Right hindlimb (tissue), 1 donor: ENCODE measurements at regions not wholly inside any gene's neighbourhood (a gene's known extent, or its start where the extent isn't known, plus 50 kb on each side); places are given as distances from the start of the nearest gene placed in this dataset.
"Not testable (repeated sequence)": the region's sequence is repeated elsewhere in the genome, so short reads cannot be mapped to it uniquely, and the experiment has no call there.

Experiments
- DNase-seq: peaks from one replicate; pipeline ENCODE4 v3.0.0-alpha.2; 2018

DNA sequence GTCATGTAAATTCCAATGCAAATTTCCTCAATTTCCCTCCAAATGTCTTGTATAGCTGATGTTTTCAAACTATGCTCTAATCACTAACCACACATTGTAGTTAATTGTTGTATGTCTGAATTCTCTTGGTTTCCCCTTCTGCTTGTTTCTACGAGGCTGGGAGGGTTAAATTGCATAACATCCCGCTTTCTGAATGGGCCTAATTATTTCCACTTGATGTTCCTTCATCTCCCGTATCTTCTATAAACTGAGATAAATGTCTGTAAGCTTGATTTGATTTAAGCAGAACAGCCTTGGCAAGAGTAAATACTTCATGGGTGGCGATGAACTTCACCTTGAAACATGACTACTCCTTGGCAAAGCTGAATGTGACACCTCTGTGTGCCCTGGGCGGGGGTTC, 72.2 kb downstream of the SERINC2 start:
- DNase-seq, result no peak

DNA sequence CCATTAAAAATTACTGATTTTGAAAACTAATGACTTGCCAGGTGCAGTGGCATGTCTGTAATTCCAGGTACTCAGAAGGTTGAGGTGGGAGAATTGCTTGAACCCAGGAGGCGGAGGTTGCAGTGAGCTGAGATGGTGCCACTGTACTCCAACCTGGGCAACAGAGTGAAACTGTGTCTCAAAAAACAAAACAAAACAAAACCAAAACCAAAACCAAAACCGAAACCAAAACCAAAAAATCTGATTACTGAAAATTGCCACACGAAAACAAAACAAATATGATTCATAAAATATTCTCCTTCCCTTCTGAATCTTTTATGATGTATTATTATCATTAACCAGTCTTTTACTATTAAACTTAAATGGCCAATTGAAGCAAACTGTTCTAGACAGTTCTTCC, 74.1 kb downstream of the SERINC2 start:
- no peak for DNase-seq

DNA sequence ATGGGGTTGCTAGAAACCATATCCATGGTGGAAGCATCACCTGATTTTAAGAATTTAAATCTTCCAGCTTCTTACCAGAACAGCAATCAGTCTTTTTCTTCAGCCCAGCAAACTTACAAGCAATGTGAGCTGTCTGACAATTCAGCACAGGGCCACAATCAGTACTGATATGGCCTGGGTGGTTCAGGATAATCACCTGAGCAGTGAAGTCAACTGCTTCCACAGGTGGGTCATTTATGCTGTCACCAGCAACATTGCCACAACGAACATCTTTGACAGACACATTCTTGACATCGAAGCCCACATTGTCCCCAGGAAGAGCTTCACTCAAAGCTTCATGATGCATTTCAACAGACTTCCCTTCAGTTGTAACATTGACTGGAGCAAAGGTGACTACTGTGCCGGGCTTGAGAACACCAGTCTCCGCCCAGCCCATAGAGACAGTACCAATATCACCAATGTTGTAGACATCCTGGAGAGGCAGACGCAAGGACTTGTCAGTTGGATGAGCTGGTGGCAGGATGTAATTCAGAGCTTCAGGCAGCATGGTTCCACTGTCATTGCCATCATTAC, 74.8 kb downstream of the SERINC2 start:
- DNase-seq, result no peak

DNA sequence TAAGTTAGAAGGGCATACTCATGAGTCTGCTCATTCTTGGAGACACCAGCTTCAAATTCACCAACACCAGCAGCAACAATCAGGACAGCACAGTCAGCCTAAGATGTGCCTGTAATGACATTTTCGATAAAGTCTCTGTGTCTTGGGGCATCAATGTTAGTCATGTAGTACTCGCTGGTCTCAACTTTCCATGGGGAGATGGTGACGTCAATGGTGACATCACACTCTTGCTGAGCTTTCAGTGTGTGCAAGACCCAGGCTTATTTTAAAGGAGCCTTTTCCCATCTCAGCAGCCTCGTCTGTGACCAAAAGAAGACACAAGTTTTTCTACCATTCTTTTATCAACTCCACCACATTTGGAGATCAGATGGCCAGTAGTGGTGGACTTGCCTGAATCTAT, 75.5 kb downstream of the SERINC2 start:
- DNase-seq, result no peak

DNA sequence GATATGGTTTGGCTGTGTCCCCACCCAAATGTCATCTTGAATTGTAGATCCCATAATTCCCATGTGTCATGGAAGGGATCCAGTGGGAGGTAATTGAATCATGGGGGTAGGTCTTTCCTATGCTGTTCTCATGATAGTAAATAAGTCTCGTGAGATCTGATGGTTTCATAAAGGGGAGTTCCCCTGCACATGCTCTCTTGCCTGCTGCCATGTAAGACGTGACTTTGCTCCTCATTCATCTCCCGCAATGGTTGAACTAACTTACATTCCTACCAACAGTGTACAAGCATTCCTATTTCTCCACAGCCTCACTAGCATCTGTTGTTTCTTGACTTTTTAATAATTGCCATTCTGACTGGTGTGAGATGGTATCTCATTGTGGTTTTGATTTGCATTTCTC, 76.6 kb downstream of the SERINC2 start:
- not testable (repeated sequence) for DNase-seq

DNA sequence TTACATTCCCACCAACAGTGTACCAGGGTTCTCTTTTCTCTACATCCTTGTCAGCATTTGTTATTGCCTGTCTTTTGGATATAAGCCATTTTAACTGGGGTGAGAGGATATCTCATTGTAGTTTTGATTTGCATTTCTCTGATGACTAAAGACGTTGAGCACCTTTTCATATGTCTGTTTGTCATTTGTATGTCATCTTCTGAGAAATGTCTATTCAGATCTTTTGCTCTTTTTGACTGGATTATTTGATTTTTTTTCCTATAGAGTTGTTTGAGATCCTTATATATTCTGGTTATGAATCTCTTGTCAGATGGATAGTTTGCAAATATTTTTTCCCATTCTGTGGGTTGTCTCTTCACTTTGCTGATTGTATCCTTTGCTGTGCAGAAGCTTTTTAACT, 77.6 kb downstream of the SERINC2 start:
- not testable (repeated sequence) for DNase-seq

DNA sequence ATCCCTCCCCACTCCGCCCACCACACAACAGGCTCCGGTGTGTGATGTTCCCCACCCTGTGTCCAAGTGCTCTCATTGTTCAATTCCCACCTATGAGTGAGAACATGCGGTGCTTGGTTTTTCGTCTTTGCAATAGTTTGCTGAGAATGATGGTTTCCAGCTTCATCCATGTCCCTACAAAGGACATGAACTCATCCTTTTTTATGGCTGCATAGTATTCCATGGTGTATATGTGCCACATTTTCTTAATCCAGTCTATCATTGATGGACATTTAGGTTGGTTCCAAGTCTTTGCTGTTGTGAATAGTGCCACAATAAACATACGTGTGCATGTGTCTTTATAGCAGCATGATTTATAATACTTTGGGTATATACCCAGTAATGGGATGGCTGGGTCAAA, 81.0 kb upstream of the TINAGL1 start:
- not testable (repeated sequence) for DNase-seq

DNA sequence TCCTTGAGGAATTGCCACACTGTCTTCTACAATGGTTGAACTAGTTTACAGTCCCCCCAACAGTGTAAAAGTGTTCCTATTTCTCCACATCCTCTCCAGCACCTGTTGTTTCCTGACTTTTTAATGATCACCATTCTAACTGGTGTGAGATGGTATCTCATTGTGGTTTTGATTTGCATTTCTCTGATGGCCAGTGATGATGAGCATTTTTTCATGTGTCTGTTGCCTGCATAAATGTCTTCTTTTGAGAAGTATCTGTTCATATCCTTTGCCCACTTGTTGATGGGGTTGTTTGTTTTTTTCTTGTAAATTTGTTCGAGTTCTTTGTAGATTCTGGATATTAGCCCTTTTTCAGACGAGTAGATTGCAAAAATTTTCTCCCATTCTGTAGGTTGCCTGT, 80.5 kb upstream of the TINAGL1 start:
- not testable (repeated sequence) for DNase-seq

DNA sequence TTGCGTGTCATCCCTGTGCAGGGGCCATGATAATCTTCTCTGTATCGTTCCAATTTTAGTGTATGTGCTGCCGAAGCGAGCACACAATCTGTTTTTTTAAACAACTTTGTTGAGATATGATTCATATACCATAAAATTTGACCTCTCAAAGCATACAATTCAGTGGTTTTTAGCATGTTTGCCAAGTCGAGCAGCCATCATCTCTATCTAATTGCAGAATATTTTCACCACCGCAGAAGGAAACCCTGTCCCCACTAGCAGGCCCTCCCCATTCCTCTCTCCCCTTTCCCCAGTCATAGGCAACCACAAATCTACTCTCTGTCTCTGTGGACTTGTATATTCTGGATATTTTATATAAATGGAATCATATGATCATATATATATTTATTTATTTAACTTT, 78.7 kb upstream of the TINAGL1 start:
- no peak for DNase-seq

DNA sequence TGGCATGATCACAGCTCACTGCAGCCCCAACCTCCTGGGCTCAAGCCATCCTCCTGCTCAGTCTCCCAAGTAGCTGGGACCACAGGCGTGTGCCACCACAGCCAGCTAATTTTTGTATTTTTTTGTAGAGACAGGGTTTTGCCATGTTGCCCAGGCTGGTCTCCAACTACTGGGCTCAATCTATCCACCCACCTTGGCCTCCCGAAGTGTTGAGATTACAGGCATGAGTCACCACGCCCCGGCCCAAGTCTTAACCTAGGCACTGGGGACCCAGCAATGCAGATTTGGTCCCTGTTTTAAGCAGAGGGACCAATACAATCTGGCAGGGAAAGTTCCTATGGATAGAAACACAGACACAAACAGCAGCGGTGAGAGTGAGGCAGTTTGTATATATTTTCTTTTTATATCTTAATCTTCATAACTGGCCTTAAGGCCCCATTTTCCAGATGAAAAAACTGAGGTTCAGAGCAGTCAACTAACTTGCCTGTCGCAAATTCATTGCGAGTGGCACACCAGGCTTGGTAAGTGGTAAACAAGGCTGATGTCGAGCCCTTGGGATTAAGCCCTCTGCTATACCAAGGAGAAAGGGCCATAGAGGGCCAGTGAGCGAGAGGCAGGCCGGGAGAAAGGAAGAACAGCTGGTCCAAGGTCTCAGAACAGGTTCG, 77.8 kb upstream of the TINAGL1 start:
- no peak for DNase-seq

DNA sequence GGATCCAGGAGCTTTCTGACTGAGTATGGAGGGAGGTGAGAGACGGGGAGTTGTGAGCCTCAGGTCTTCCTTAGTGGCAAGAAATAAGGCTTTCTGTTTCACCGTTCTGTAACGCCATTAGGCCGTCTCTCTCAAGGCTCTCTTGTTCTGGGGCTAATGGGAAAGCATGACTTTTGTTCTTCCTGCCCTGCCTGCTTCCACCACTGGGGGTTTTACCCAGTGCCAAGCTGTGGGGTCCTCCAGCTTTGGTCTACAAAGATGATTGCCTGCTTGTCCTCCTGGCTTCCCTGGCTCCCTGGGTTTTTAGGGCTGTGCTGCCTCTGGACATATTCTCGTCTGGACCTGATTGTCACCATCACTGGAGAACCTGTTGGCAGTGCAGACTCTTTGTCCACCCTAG, 74.8 kb upstream of the TINAGL1 start:
- no peak for DNase-seq

DNA sequence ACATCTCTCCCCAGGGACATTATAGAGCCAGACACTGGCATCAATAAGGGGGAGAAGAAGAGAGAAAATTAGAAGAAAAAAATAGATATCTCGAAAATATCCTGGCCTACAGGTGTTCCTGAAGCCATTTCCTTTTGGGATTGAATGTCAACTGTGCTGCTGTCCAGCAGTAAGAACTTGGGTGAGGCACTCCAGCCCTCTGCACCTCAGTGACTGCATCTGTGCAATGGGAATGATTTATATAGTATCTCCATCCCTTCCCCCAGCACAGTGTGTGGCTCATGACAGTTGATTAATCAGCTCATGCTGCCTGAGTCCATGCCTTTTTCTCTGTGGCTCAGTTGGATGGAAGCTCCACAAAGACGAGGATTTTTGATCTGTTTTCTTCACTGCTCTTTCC, 74.1 kb upstream of the TINAGL1 start:
- no peak for DNase-seq

DNA sequence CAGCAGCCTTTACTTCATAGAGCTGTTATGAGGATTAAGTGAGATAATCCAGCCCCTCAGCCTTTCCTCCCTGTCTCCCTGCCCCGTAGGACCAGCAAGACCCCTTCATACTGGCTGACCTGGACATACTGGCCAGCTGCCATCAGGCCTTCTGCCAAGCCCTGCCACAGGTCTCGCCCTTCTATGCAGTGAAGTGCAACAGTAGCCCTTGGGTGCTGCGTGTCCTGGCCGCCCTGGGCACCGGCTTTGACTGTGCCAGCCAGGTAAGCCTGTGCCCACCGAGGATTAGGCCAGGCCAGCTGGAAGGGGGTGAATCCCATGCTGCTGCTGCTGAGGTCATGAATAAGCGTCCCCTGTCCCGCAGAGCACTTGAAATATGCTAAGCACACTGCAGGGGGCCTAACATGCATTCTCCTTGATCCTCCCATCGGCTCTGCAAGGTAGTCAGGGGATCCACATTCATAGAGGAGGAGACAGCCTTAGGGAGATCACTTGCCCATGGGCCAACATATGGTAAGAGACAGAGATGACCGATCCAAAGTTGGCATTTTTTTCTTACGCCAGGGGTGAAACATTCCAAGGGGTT, 73.3 kb upstream of the TINAGL1 start:
- no peak for DNase-seq

DNA sequence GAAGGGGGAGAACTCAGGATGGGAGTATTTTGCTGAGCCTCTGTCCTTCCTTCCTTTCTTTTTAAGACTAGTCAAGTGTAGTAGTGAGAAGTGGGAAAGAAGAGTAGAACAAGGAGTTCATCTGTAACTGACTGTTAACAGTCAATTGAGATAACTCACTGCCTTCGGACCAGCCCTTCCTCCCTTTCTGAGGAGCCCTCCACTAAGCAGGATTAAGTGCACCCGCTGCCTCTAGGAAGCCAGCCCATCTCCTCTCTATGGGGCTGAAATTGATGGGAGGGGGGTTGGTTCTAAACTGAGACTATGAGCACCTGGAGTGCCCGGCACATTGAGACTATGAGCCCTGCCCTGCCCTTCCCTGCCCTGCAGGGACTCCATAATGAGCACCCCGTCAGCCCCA, 72.7 kb upstream of the TINAGL1 start:
- no peak for DNase-seq

DNA sequence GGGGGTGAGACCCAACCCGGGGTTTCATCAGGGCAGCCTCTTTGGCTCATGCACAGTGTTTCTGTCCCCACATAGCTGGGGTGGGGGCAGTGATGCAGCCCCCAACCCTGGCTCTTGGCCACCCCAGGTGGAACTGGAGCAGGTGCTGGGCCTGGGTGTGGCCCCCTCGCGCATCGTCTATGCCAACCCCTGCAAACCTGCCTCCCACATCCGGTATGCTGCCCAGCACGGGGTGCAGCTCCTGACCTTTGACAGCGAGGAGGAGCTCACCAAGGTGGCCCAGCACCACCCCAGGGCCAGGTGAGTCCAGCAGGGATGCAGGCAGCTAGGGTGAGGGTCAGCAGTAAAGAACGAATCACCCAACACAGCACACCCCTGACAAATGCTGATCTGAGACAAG, 72.3 kb upstream of the TINAGL1 start:
- DNase-seq, result no peak

DNA sequence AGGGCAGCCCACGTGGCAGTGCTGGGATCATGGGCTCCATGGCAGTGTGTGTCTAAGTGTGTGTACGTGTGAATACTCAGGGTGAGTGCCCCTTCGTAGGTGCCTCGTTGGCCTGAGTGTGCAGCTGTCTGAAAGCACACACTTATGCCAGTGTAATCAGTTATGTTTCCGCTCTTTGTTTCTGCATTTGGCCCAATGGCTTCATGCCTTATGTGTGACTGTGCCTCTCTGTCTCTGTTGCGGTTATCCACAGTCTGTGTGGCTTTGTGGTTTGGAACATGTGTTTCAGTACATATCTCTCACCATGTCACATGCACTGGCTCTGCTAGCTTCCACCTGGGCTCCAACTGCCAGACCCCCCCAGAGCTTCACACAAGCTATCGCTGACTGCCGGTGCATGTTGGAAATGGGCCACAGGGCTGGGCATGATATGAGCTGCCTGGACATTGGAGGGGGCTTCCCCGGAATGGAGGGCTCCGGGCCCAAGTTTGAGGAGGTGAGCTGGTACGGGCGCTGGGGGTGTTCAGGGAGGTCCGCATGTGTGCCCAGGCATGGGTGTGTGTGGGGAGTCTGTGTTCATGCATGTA, 70.3 kb upstream of the TINAGL1 start:
- DNase-seq, result peak; percentile 28

DNA sequence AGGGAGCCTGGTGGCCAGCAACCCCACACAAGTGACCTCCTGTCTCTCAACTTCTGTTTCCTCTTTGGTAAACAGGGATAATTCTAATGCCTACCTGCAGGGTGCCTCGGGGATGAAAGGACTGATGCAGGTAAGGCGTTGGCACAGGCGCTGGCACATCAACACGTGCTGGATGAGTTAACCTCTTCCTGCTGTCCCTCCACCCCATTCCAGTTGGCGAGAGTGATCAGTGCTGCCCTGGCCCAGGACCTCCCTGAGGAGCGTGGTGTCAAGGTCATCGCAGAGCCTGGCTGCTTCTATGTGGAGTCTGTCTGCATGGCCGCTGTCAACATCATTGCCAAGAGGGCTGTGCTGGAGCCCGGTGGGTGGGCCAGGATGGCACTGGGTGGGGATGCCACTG, 69.1 kb upstream of the TINAGL1 start:
- no peak for DNase-seq

DNA sequence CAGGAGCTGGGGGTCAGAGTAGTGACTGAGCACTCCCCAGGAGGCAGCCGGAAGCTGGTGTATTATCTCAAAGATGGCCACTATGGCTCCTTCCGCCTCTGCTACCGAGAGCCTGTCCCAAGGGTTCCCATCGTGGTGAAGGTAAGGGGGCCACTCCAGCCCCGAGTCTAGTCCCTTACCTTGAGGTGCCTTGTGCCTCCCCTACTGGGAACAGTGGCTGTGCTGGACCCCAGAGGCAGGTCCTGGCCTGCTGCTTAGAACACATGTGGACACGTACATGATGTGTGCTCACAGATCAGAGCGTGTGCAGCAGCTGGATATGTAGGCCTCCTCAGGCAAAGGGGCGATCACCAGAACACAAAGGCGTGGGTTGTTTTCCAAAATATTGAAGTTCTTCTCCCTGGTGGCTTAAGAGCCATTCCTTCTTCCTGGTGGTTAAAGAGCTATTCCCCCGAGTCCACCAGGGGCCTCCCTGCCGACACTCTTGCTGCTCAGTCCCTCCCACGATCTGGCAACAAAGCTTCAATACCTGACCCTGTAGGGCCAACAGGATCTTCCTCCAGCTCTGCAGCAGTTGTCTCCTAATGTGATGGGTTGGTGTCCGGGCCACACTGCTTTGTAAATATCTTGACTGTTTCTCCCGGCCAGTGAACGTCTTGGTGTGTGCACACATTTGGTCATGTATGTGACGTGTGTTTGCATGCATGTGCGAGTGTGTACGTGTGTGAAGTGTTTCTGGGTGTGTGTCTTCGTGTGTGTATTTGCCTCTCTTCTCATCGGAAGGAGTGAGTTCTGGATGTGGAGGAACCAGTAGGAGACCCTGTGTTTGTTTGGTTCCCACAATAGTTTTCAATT, 68.4 kb upstream of the TINAGL1 start:
- no peak for DNase-seq

DNA sequence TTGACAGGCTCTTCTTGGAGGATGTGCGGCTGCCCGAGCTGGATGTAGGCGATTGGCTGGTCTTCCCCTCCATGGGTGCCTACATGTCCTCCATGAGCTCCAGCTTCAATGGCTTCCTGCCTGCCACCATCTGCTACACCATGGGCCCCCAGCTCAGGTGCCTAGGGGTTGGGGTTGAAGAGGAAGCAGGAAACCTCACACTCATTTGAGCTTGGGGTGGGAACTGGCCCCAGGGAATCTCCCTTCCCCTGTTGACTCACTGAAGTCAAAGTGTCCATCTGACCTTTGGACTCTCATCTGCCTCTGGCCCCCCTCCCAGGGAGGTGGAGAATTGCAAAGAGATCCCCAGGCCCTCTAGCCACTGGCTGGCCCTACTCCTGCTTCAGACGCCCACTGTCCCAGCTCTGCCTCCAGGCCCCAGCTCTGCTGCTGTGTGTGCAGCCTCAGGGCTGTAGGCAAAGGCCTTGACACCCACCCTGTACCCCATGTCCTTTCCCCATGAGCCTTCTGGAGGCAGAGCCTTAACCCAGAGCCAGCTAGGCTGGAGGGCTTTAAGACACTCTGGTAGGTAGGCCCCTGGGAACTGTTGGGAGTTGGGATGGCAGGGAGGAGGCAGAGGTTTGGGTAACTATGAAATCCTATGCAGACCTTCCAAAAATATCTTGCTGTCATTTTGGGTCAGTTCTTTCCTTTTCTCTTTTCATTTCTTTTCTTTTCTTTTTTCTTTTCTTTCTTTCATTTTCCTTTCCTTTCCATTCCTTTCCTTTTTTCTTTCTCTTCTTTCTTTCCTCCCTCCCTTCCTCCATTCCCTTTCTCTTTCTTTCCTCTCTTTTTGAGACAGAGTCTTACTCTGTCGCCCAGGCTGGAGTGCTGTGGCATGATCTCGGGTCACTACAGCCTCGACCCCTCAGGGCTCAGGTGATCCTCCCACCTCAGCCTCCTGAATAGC, 66.9 kb upstream of the TINAGL1 start:
- no peak for DNase-seq

DNA sequence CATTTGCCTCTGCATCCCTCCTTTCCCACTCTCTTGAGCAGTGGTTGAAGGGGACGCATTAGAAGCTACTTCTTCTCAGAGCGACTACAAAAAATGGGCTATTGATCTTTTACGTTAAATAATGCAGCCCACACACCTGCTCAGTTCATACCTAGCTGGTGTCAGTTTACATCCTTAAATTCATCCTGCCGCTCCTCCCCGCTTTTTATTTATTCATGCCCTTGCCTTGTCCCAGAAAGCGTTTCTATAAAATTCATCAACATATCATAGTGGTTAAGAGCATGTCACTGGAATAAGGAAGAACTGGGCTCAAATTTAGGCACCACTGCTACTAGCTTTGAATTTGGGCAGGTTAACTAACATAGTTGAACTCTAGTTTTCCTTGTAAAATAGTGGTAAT, 66.0 kb upstream of the TINAGL1 start:
- no peak for DNase-seq

DNA sequence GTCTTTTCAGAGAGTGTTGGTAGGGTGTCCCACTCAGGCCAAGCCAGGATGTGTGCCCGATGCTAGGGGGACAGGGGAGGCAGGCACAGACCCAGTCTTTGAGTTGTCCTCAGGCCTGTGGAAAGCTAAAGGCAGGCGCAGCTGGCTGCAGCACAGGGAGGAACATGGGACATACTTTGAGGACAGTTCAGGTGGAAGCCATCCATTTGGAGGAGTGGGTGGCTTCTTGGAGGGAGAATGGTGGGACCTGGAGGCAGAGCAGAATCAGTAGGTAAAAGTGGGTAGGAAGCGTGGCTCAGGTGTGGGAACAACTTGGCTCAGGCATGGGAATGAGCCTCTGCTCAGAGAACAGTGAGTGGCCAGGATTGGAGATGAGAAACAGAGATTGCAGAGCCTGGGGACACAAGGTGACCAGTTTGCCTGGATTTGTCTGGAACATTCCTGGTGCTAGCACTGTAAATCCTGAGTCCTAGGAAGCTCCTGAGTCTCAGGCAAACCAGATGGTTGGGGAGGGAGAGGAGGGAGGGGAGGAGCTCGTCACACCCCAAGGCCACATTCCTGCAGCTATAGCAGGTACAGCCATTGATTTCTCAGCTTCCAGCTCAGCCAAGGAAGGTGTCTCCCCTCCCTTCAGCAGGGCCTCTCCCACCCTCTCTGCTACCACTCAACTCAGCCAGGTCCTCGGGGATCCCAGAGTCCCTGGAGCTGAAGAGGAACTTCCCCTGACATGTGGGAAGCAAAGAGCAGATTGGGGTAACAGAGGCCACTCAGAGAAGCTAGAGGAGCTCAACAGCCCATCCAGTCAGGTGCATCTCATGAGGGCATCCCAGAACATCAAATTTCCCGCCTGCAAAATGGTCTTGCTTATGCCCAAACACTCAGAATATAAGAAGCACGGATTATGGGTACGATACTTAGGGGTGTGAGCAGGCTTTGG, 65.2 kb upstream of the TINAGL1 start:
- DNase-seq, result no peak
